Endothelial cell of umbilical vein (primary cell): ENCODE measurements at regions not wholly inside any gene's neighbourhood (a gene's known extent, or its start where the extent isn't known, plus 50 kb on each side); places are given as distances from the start of the nearest gene placed in this dataset.

ENCODE experiments used
- BruUV-seq: library from RNA; stranded (reverse); fragments of 400-500 nt; replicated peaks from 2 replicates; lab custom pipeline; 2021; lab: Mats Ljungman, UMichigan
- CTCF ChIA-PET: fragments of 300-600, 350-600 bp; sonication (Branson Sonifier 250); formaldehyde crosslinking; loops from one replicate; lab custom pipeline; 2021; ENCODE audit warnings: antibody characterized with exemption, inconsistent platforms; lab: Charles Lee
- POLR2A ChIA-PET: fragments of 300-600, 350-600 bp; sonication (Branson Sonifier 250); formaldehyde crosslinking; loops from one replicate; lab custom pipeline; 2021; ENCODE audit warnings: antibody characterized with exemption, inconsistent platforms; lab: Charles Lee
- DNase-seq: peaks from one replicate; pipeline ENCODE4 v3.0.0-alpha.2; 2011; ENCODE audit warnings: low read depth, low spot score
- FAIRE-seq: peaks from 2 replicates; lab custom pipeline; 2011; peaks lifted over from hg19 to GRCh38; lab: Jason Lieb, UNC
- H2AFZ ChIP-seq: 2 replicates; pipeline ENCODE4 v1.6.0; 2012; ENCODE audit warnings: low read depth, low read length, control low read depth, inconsistent platforms
- H3K27ac ChIP-seq: 2 replicates; pipeline ENCODE4 v1.5.1; 2011; ENCODE audit warnings: low read depth, mild to moderate bottlenecking, control low read depth, low read length, moderate library complexity; ENCODE audit not compliant: insufficient read depth
- H3K27me3 ChIP-seq, 2 experiments: 2 replicates each; pipeline versions ENCODE4 v1.6.0 to v1.6.1; 2011; ENCODE audit warnings: low read length in 2 of 2, mixed read lengths in 1 of 2; ENCODE audit not compliant: control insufficient read depth in 2 of 2, insufficient read depth in 2 of 2
- H3K36me3 ChIP-seq, 2 experiments: 2 replicates in 1 of 2; 3 replicates in 1 of 2; pipeline ENCODE4 v1.5.1; 2011; ENCODE audit warnings: low read length in 2 of 2, mild to moderate bottlenecking in 1 of 2, moderate library complexity in 1 of 2; ENCODE audit not compliant: control insufficient read depth in 2 of 2, insufficient read depth in 2 of 2; ENCODE audit errors: extremely low read depth in 1 of 2
- H3K4me1 ChIP-seq: 3 replicates; pipeline ENCODE4 v1.5.1; 2011; ENCODE audit warnings: mild to moderate bottlenecking, low read length; ENCODE audit not compliant: control insufficient read depth, insufficient read depth; ENCODE audit errors: extremely low read depth
- H3K4me2 ChIP-seq: 2 replicates; pipeline ENCODE4 v1.6.1; 2011; ENCODE audit warnings: low read length, control low read depth, mixed read lengths; ENCODE audit not compliant: insufficient read depth
- H3K4me3 ChIP-seq, 3 experiments: fragments of 200-600 bp in 1 of 3; sonication (generic), shearing (Covaris generic) in 1 of 3; replicated peaks in 1 of 3; 2 replicates each; pipeline ENCODE4 v1.5.1; 2011 to 2016; ENCODE audit warnings: control low read depth in 3 of 3, low read length in 3 of 3, mild to moderate bottlenecking in 2 of 3, inconsistent platforms in 1 of 3, low read depth in 1 of 3, moderate library complexity in 1 of 3; ENCODE audit not compliant: insufficient read depth in 1 of 3
- H3K79me2 ChIP-seq: 2 replicates; pipeline ENCODE4 v1.6.0; 2012; ENCODE audit warnings: low read length, inconsistent platforms; ENCODE audit not compliant: control insufficient read depth, insufficient read depth
- H3K9ac ChIP-seq: replicated peaks from 2 replicates; pipeline ENCODE3; 2011; ENCODE audit warnings: low read length, control low read depth; ENCODE audit not compliant: insufficient read depth; ENCODE audit errors: extremely low read depth
- H3K9me1 ChIP-seq: replicated peaks from 3 replicates; pipeline ENCODE4 v1.6.0; 2011; ENCODE audit warnings: mild to moderate bottlenecking, low read length; ENCODE audit not compliant: control insufficient read depth, insufficient read depth; ENCODE audit errors: extremely low read depth
- H3K9me3 ChIP-seq: replicated peaks from 2 replicates; pipeline ENCODE4 v1.5.1; 2012; ENCODE audit warnings: low read length, inconsistent platforms; ENCODE audit not compliant: control insufficient read depth, insufficient read depth
- H4K20me1 ChIP-seq: replicated peaks from 2 replicates; pipeline ENCODE3; 2011; ENCODE audit warnings: mild to moderate bottlenecking, low read length; ENCODE audit not compliant: control insufficient read depth, insufficient read depth; ENCODE audit errors: extremely low read depth
- CTCF ChIP-seq, 2 donors: IDR thresholded peaks; 1 replicate in 1 of 2; 2 replicates in 1 of 2; pipeline ENCODE4 v1.5.1; 2011; ENCODE audit warnings: low read length in 2 of 2, mild to moderate bottlenecking in 2 of 2, moderate library complexity in 2 of 2, control low read depth in 1 of 2, inconsistent platforms in 1 of 2, low read depth in 1 of 2; ENCODE audit not compliant: insufficient read depth in 1 of 2; ENCODE audit errors: extremely low read depth in 1 of 2
- EZH2 ChIP-seq: IDR thresholded peaks from 2 replicates; pipeline ENCODE4 v1.6.1; 2012; ENCODE audit warnings: borderline replicate concordance, low read depth, mild to moderate bottlenecking, moderate library complexity, low read length, inconsistent platforms; ENCODE audit not compliant: severe bottlenecking
- FOS ChIP-seq: IDR thresholded peaks from 2 replicates; pipeline ENCODE4 v1.6.1; 2011; ENCODE audit warnings: mild to moderate bottlenecking, low read length, moderate library complexity, borderline replicate concordance; ENCODE audit not compliant: insufficient read depth
- GATA2 ChIP-seq: IDR thresholded peaks from 2 replicates; pipeline ENCODE4 v1.7.0; 2011; ENCODE audit warnings: low read depth, mild to moderate bottlenecking, moderate library complexity, mixed read lengths, low read length; ENCODE audit not compliant: insufficient read length, insufficient read depth
- JUN ChIP-seq: IDR thresholded peaks from 2 replicates; pipeline ENCODE4 v1.6.1; 2011; ENCODE audit warnings: borderline replicate concordance, low read depth; ENCODE audit not compliant: insufficient read length, insufficient read depth
- MYC ChIP-seq: IDR thresholded peaks from one replicate; pipeline ENCODE4 v1.6.1; 2011; ENCODE audit warnings: mild to moderate bottlenecking, low read depth, low read length
- POLR2A ChIP-seq: IDR thresholded peaks from 2 replicates; pipeline ENCODE4 v1.6.1; 2012; ENCODE audit warnings: low read depth, mild to moderate bottlenecking, control low read depth, low read length
- POLR2AphosphoS5 ChIP-seq: IDR thresholded peaks from 2 replicates; pipeline ENCODE4 v1.6.1; 2012; ENCODE audit warnings: low read depth, mild to moderate bottlenecking, control low read depth, low read length, moderate library complexity; ENCODE audit not compliant: insufficient read depth
- dilution Hi-C: fragments of 300-500 bp; cut with MboI; formaldehyde crosslinking; loops from one replicate; pipeline ENCODE4 v1.15.0; 2019; ENCODE audit warnings: low sequenced_read_pairs; ENCODE audit not compliant: extremely low pct_ligation_motif_present
- intact Hi-C: fragments of 100-400 bp; cut with micrococcal nuclease; formaldehyde crosslinking; loops from one replicate; pipeline ENCODE4 v1.10.0; 2022
- TF ChIP-seq, protein P1 (sequence below): IDR thresholded peaks from 2 replicates; pipeline ENCODE4 v1.6.1; 2011; ENCODE audit not compliant: insufficient read depth, insufficient read length

GRCh38 chr2:238646281-238646680 lies 201.6 kb upstream of the TWIST2 start:
- H3K9me1 ChIP-seq, result no peaks in the 10 kb centered on the region
- no peaks in the 10 kb centered on the region for H3K9me3 ChIP-seq
- no peaks in the 10 kb centered on the region for H3K79me2 ChIP-seq
- no peak overlapping the region for H3K4me2 ChIP-seq
- no peak overlapping the region for H3K4me3 ChIP-seq
- H3K27ac ChIP-seq, result no peak overlapping the region
- BruUV-seq, result no TSS peak
- FAIRE-seq, result no peak
- ChIA-PET CTCF (no interaction called here), POLR2A (no interaction called here)
- TF ChIP-seq, protein P1, sequence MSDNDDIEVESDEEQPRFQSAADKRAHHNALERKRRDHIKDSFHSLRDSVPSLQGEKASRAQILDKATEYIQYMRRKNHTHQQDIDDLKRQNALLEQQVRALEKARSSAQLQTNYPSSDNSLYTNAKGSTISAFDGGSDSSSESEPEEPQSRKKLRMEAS, result no peak
- TF ChIP-seq POLR2A (no peak), GATA2 (no peak), CTCF (IDR thresholded peaks at IDR 0.05; ENCODE audit: extremely low read depth in 1 of 2, insufficient read depth in 1 of 2, low read depth in 1 of 2, low read length in 2 of 2) (no peak), FOS (no peak), MYC (no peak), EZH2 (no peak), JUN (no peak), POLR2AphosphoS5 (no peak)
- H3K9ac ChIP-seq, result no peak overlapping the region
- H2AFZ ChIP-seq, result no peak overlapping the region
- intact Hi-C loops, result no loop called here
- no peaks in the 10 kb centered on the region for H4K20me1 ChIP-seq
- H3K36me3 ChIP-seq, result no peaks in the 10 kb centered on the region
- peaks cover 18% of the 10 kb centered on the region for H3K4me1 ChIP-seq
- no peaks in the 10 kb centered on the region for H3K27me3 ChIP-seq
- no peak for DNase-seq
- dilution Hi-C loops, result no loop called here
